ENCODE measurements at regions not wholly inside any gene's neighbourhood (a gene's known extent, or its start where the extent isn't known, plus 50 kb on each side); places are given as distances from the start of the nearest gene placed in this dataset.

- TF ChIP-seq, protein P1, sequence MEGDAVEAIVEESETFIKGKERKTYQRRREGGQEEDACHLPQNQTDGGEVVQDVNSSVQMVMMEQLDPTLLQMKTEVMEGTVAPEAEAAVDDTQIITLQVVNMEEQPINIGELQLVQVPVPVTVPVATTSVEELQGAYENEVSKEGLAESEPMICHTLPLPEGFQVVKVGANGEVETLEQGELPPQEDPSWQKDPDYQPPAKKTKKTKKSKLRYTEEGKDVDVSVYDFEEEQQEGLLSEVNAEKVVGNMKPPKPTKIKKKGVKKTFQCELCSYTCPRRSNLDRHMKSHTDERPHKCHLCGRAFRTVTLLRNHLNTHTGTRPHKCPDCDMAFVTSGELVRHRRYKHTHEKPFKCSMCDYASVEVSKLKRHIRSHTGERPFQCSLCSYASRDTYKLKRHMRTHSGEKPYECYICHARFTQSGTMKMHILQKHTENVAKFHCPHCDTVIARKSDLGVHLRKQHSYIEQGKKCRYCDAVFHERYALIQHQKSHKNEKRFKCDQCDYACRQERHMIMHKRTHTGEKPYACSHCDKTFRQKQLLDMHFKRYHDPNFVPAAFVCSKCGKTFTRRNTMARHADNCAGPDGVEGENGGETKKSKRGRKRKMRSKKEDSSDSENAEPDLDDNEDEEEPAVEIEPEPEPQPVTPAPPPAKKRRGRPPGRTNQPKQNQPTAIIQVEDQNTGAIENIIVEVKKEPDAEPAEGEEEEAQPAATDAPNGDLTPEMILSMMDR (IDR thresholded peaks at IDR 0.05; ENCODE audit: borderline replicate concordance, insufficient read depth, low read depth, low read length): no peak
- no peak overlapping the region for H3K4me3 ChIP-seq (ENCODE audit: low read depth, low read length)
Measured at GRCh38 chr5:32953694-32954093, 242.6 kb downstream of the NPR3 start.

DNA sequence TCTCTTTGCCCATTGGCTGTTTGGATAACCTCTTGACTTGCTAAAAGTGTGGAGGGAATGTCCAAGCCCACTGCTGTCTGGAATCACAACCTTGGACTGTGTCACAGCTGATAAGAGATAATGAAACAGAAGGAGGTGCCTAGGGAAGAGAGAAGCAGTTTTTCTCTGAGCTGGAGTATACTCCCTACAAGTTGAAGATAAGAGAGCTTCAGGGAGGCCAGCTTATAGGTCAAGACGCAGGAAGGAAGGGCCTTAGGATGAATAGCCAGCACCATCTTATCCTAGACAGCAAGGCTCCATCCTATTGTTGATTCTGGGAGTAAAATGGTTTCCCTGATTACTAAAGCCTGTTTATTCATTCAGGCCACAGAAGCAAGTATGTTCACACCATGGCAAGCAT is 244.7 kb downstream of the NPR3 start:
- no peak overlapping the region for H3K4me3 ChIP-seq (ENCODE audit: low read depth, low read length)
- TF ChIP-seq, protein P1 (IDR thresholded peaks at IDR 0.05; ENCODE audit: borderline replicate concordance, insufficient read depth, low read depth, low read length): no peak

DNA sequence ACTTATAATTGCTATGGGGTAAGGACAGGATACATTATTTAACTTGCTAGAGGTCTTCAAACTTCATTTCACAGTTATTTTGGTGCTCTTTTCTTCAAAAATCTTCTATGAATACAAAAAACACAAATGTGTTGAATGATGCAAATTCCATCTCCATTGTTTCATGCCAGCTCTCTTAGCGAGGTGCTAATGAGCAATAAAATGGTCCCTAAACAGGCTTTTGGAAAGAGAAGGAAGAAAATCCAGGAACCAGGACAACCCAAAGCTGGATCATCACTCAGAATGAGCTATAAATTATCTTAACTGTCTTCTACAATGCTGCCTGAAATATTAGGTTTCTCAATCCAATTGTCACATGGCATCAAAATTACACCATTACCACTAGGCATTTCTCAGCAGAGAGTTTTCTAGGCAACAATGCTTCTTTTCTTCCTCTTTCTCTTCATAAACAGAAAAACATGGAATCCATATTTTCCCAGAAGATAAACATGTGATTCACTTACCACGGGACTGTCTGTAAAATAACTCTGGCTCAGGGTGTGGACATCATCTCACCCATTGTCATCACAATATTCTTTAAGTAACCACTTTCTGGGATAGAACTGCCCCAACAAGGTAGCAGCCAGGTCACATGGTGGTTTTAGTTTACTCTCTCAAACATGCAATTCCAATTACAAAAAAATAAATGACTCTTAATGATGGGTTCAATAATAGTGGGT is 249.4 kb downstream of the NPR3 start:
- no peak overlapping the region for H3K4me3 ChIP-seq (ENCODE audit: low read depth, low read length)
- TF ChIP-seq, protein P1 (IDR thresholded peaks at IDR 0.05; ENCODE audit: borderline replicate concordance, insufficient read depth, low read depth, low read length): no peak

GRCh38 chr5:32961059-32961415 is 249.9 kb downstream of the NPR3 start:
- TF ChIP-seq, protein P1 (IDR thresholded peaks at IDR 0.05; ENCODE audit: borderline replicate concordance, insufficient read depth, low read depth, low read length): no peak
- H3K4me3 ChIP-seq (ENCODE audit: low read depth, low read length): no peak overlapping the region

GRCh38 chr5:32964261-32964660 is 253.1 kb downstream of the NPR3 start:
- H3K4me3 ChIP-seq (ENCODE audit: low read depth, low read length): no peak overlapping the region
- TF ChIP-seq, protein P1 (IDR thresholded peaks at IDR 0.05; ENCODE audit: borderline replicate concordance, insufficient read depth, low read depth, low read length): no peak

DNA sequence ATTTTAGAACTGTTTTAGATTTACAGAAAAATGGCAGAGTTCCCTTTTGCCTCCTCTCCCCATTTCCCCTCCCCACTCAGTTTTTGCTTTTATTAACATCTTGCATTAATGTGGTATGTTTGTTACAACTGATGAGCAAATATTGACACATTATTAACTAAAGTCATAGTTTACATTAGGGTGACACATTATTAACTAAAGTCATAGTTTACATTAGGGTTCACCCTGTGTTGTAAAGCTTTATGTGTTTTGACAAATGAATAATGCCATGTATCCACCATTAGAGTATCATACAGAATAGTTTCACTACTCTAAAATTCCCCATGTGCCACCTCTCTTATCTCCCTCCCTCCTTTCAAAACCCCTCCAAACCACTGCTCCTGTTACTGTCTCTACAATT is 262.5 kb downstream of the NPR3 start:
- TF ChIP-seq, protein P1 (IDR thresholded peaks at IDR 0.05; ENCODE audit: borderline replicate concordance, insufficient read depth, low read depth, low read length): no peak
- no peak overlapping the region for H3K4me3 ChIP-seq (ENCODE audit: low read depth, low read length)

DNA sequence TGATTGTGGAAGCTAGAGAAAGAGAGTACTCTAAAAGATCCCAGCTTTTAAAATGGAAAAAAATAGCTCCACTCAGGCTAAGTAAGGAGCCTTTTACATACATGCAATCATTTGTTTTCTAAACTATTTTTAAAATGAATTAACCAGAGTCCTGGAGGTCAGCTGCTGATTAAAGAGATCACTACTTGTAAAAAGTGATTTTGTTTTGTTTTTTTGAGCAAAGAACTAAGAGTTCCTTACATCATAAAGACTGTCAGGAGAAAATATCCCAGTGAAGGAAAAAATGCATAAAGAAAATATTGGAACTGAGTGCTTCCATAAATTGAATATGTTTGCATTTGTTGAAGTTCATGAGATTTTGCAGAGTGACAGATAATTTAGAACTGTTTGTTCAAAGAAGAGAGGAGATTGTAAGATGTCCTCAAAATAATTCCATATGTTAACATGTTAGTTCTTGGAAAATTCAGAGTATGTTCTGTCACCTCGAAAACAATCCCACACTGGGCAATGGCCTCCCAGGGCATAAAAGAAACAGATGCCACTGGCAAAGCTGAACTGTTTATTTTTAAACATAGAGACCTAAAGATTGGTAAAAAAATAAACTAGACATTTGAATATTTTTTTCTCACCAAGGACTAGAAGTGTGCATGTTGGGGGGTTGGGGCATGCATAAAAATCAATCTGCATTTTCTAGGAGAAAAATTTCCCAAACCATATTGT is 264.7 kb downstream of the NPR3 start:
- no peak overlapping the region for H3K4me3 ChIP-seq (ENCODE audit: low read depth, low read length)
- TF ChIP-seq, protein P1 (IDR thresholded peaks at IDR 0.05; ENCODE audit: borderline replicate concordance, insufficient read depth, low read depth, low read length): no peak
